Adipocyte (in vitro differentiated cells): ENCODE measurements at regions not wholly inside any gene's neighbourhood (a gene's known extent, or its start where the extent isn't known, plus 50 kb on each side); places are given as distances from the start of the nearest gene placed in this dataset.
"Not testable (repeated sequence)": the region's sequence is repeated elsewhere in the genome, so short reads cannot be mapped to it uniquely, and the experiment has no call there.

Experiments
- DNase-seq: peaks from one replicate; pipeline ENCODE4 v3.0.0-alpha.2; 2015; ENCODE audit warnings: low read depth
- H3K27me3 ChIP-seq: replicated peaks from 2 replicates; pipeline ENCODE4 v1.7.0; 2013; ENCODE audit warnings: mild to moderate bottlenecking, low read length, moderate library complexity; ENCODE audit not compliant: control insufficient read depth, insufficient read depth
- H3K36me3 ChIP-seq: 2 replicates; pipeline ENCODE4 v1.7.0; 2013; ENCODE audit warnings: low read length, mild to moderate bottlenecking, moderate library complexity; ENCODE audit not compliant: control insufficient read depth, insufficient read depth, severe bottlenecking
- H3K4me1 ChIP-seq: 2 replicates; pipeline ENCODE4 v1.7.0; 2013; ENCODE audit warnings: mild to moderate bottlenecking, low read length, moderate library complexity; ENCODE audit not compliant: control insufficient read depth, insufficient read depth
- H3K4me3 ChIP-seq: 2 replicates; pipeline ENCODE4 v1.7.0; 2013; ENCODE audit warnings: mild to moderate bottlenecking, low read length, moderate library complexity
- H3K9ac ChIP-seq: 2 replicates; pipeline ENCODE4 v1.7.0; 2013; ENCODE audit warnings: mild to moderate bottlenecking, low read length, moderate library complexity
- H3K9me3 ChIP-seq: 2 replicates; pipeline ENCODE4 v1.7.0; 2013; ENCODE audit warnings: mild to moderate bottlenecking, low read length, moderate library complexity; ENCODE audit not compliant: control insufficient read depth

- H3K4me3 ChIP-seq, H3K36me3 ChIP-seq: not testable (repeated sequence)
Observed at GRCh38 chr16:32120372-32120771, 132.7 kb upstream of the TP53TG3D start.

GRCh38 chr16:32120779-32121178 is 132.3 kb upstream of the TP53TG3D start:
- H3K9me3 ChIP-seq, H3K9ac ChIP-seq, H3K27me3 ChIP-seq, H3K36me3 ChIP-seq, DNase-seq, H3K4me1 ChIP-seq, H3K4me3 ChIP-seq: not testable (repeated sequence)

More at GRCh38 chr16:32120372-32120771, 132.7 kb upstream of the TP53TG3D start:
- H3K4me1 ChIP-seq, H3K9me3 ChIP-seq, H3K9ac ChIP-seq, H3K27me3 ChIP-seq, DNase-seq: not testable (repeated sequence)

GRCh38 chr16:32121273-32121900 is 131.7 kb upstream of the TP53TG3D start:
- not testable (repeated sequence) for H3K9me3 ChIP-seq, H3K9ac ChIP-seq, H3K36me3 ChIP-seq, DNase-seq, H3K4me1 ChIP-seq, H3K27me3 ChIP-seq, H3K4me3 ChIP-seq

GRCh38 chr16:32152434-32152833 is 100.7 kb upstream of the TP53TG3D start:
- not testable (repeated sequence) for H3K4me1 ChIP-seq, H3K27me3 ChIP-seq, H3K9me3 ChIP-seq, H3K9ac ChIP-seq, DNase-seq, H3K4me3 ChIP-seq, H3K36me3 ChIP-seq

GRCh38 chr16:32187918-32188669 is 65.0 kb upstream of the TP53TG3D start:
- not testable (repeated sequence) for H3K9ac ChIP-seq, DNase-seq, H3K9me3 ChIP-seq

GRCh38 chr16:32202585-32202984 is 50.5 kb upstream of the TP53TG3D start:
- not testable (repeated sequence) for DNase-seq, H3K9ac ChIP-seq, H3K4me3 ChIP-seq, H3K36me3 ChIP-seq, H3K27me3 ChIP-seq, H3K9me3 ChIP-seq, H3K4me1 ChIP-seq

More at GRCh38 chr16:32187918-32188669, 65.0 kb upstream of the TP53TG3D start:
- H3K27me3 ChIP-seq, H3K4me1 ChIP-seq, H3K36me3 ChIP-seq, H3K4me3 ChIP-seq: not testable (repeated sequence)
